ENCODE measurements at regions not wholly inside any gene's neighbourhood (a gene's known extent, or its start where the extent isn't known, plus 50 kb on each side); places are given as distances from the start of the nearest gene placed in this dataset.
"Not testable (repeated sequence)": the region's sequence is repeated elsewhere in the genome, so short reads cannot be mapped to it uniquely, and the experiment has no call there.

DNA sequence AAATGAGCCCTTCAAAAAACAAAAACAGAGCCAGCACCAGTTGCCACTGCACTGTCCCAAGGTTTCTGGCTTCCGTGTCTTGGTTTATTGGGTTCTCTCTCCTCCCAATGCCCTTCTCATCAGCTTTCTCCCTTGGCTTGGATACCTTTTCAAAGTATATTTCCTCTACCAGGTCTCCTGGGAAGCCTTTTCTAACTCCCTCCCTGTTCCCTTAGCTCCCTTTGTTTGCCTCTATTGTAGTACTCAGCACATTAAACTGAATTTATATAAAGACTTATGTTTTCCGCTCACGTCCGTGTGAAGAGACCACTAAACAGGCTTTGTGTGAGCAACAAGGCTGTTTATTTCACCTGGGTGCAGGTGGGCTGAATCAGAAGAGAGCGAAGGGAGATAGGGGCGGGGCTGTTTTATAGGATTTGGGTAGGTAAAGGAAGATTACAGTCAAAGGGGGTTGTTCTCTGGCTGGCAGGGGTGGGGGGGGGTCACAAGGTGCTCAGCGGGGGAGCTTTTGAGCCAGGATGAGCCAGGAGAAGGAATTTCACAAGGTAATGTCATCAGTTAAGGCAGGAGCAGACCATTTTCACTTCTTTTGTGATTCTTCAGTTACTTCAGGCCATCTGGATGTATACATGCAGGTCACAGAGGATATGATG, 89.7 kb upstream of the DNAH14 start:
- not testable (repeated sequence) for TF ChIP-seq POLR2A (IDR thresholded peaks at IDR 0.05)
- TF ChIP-seq, protein P1, sequence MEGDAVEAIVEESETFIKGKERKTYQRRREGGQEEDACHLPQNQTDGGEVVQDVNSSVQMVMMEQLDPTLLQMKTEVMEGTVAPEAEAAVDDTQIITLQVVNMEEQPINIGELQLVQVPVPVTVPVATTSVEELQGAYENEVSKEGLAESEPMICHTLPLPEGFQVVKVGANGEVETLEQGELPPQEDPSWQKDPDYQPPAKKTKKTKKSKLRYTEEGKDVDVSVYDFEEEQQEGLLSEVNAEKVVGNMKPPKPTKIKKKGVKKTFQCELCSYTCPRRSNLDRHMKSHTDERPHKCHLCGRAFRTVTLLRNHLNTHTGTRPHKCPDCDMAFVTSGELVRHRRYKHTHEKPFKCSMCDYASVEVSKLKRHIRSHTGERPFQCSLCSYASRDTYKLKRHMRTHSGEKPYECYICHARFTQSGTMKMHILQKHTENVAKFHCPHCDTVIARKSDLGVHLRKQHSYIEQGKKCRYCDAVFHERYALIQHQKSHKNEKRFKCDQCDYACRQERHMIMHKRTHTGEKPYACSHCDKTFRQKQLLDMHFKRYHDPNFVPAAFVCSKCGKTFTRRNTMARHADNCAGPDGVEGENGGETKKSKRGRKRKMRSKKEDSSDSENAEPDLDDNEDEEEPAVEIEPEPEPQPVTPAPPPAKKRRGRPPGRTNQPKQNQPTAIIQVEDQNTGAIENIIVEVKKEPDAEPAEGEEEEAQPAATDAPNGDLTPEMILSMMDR (IDR thresholded peaks at IDR 0.05), result not testable (repeated sequence)
